Panc1 (cell line): ENCODE measurements at regions not wholly inside any gene's neighbourhood (a gene's known extent, or its start where the extent isn't known, plus 50 kb on each side); places are given as distances from the start of the nearest gene placed in this dataset.

Experiments used
- POLR2AphosphoS5 ChIP-seq: IDR thresholded peaks from 2 replicates; pipeline ENCODE4 v1.6.1; 2012; ENCODE audit warnings: mild to moderate bottlenecking, low read depth, low read length, moderate library complexity
- SIN3A ChIP-seq: IDR thresholded peaks from 2 replicates; pipeline ENCODE4 v1.6.1; 2012; ENCODE audit warnings: low read depth, mild to moderate bottlenecking, low read length, moderate library complexity, borderline replicate concordance; ENCODE audit not compliant: insufficient read depth
- TF ChIP-seq, protein P1 (sequence below): fragments of 450-650 bp; IDR thresholded peaks from 2 replicates; pipeline ENCODE4 v1.5.1; 2017; ENCODE audit warnings: mild to moderate bottlenecking

DNA sequence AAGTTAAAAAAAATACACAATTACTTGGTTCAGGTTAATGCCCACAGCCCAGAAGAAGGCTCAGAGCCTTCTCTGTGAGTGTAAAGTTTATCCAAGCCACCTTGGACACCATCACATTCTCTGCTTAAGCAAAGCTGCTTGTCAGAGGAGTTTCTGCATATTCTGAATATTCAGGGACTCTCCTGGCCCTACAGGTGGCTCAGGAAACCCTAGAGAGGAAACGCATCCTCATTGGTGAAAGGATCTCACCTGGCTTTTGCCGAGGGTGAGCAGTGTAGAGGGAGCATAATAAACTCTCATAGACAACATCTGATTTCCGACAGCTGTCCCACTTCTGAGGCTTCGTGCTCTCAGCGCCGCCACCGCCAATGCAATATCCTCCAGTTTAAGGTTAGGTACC is 239.9 kb upstream of the TSHZ3 start:
- TF ChIP-seq, protein P1, sequence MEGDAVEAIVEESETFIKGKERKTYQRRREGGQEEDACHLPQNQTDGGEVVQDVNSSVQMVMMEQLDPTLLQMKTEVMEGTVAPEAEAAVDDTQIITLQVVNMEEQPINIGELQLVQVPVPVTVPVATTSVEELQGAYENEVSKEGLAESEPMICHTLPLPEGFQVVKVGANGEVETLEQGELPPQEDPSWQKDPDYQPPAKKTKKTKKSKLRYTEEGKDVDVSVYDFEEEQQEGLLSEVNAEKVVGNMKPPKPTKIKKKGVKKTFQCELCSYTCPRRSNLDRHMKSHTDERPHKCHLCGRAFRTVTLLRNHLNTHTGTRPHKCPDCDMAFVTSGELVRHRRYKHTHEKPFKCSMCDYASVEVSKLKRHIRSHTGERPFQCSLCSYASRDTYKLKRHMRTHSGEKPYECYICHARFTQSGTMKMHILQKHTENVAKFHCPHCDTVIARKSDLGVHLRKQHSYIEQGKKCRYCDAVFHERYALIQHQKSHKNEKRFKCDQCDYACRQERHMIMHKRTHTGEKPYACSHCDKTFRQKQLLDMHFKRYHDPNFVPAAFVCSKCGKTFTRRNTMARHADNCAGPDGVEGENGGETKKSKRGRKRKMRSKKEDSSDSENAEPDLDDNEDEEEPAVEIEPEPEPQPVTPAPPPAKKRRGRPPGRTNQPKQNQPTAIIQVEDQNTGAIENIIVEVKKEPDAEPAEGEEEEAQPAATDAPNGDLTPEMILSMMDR: no peak
- TF ChIP-seq SIN3A (no peak), POLR2AphosphoS5 (no peak)
